ENCODE measurements at regions not wholly inside any gene's neighbourhood (a gene's known extent, or its start where the extent isn't known, plus 50 kb on each side); places are given as distances from the start of the nearest gene placed in this dataset.

GRCh38 chr5:136620621-136621020, 255.3 kb upstream of the TRPC7 start:
- H3K36me3 Mint-ChIP-seq (ENCODE audit: low read depth) = no peaks in the 10 kb centered on the region
- H2AFZ ChIP-seq = no peak overlapping the region
- H3K4me3 Mint-ChIP-seq = no peak overlapping the region
- H3K79me2 ChIP-seq (replicated peaks; ENCODE audit: insufficient read depth) = no peaks in the 10 kb centered on the region
- H3K27ac ChIP-seq (ENCODE audit: low read depth) = no peak overlapping the region
- no peak overlapping the region for H3K4me2 ChIP-seq
- no peaks in the 10 kb centered on the region for H3F3A ChIP-seq (replicated peaks; ENCODE audit: low read depth)
- H3K4me3 ChIP-seq = no peak overlapping the region
- no peaks in the 10 kb centered on the region for H3K9me3 Mint-ChIP-seq
- TF ChIP-seq ZNF462 (CRISPR knock-in tag; IDR thresholded peaks at IDR 0.05) (no peak), ETS1 (IDR thresholded peaks at IDR 0.05) (no peak), ZNF331 (CRISPR knock-in tag; IDR thresholded peaks at IDR 0.05; ENCODE audit: low read depth) (no peak), CTCF (conservative IDR thresholded peaks at IDR 0.05; ENCODE audit: low read depth in 2 of 2) (no peak)
- ATAC-seq (no peak), DNase-seq (ENCODE audit: low spot score) (no peak)
- H3K36me3 ChIP-seq (ENCODE audit: insufficient read depth) = no peaks in the 10 kb centered on the region
- no peaks in the 10 kb centered on the region for H3K27me3 ChIP-seq (ENCODE audit: insufficient read depth)
- H3K4me1 ChIP-seq (ENCODE audit: insufficient read depth) = no peaks in the 10 kb centered on the region
- H3K4me1 Mint-ChIP-seq = peaks cover 10% of the 10 kb centered on the region; the same call in 2 of the 3 replicates
- no peaks in the 10 kb centered on the region for H4K20me1 ChIP-seq (replicated peaks; ENCODE audit: insufficient read depth)
- H3K9me2 ChIP-seq (ENCODE audit: insufficient read depth) = peaks cover 8% of the 10 kb centered on the region; the same call in 1 of the 2 replicates
- peaks cover 2% of the 10 kb centered on the region for H3K27me3 Mint-ChIP-seq (ENCODE audit: insufficient read depth, low read depth, poor library complexity)
- no peak overlapping the region for H3K27ac Mint-ChIP-seq

Data from GM23338 (cell line).